Muscle layer of colon (tissue), 2 donors: ENCODE measurements at regions not wholly inside any gene's neighbourhood (a gene's known extent, or its start where the extent isn't known, plus 50 kb on each side); places are given as distances from the start of the nearest gene placed in this dataset.

Experiments
- H3K27ac ChIP-seq: one replicate; pipeline ENCODE4 v1.7.0; 2013; ENCODE audit warnings: low read depth, mild to moderate bottlenecking, low read length, moderate library complexity
- H3K27me3 ChIP-seq, 2 donors: one replicate each; pipeline ENCODE4 v1.7.0; 2013; ENCODE audit warnings: low read length in 2 of 2, mild to moderate bottlenecking in 2 of 2; ENCODE audit not compliant: insufficient read depth in 2 of 2, control insufficient read depth in 1 of 2
- H3K36me3 ChIP-seq: one replicate; pipeline ENCODE4 v1.7.0; 2013; ENCODE audit warnings: mild to moderate bottlenecking, low read length; ENCODE audit not compliant: insufficient read depth
- H3K4me1 ChIP-seq: one replicate; pipeline ENCODE4 v1.7.0; 2013; ENCODE audit warnings: mild to moderate bottlenecking, low read length; ENCODE audit not compliant: insufficient read depth
- H3K4me3 ChIP-seq, 2 donors: one replicate each; pipeline ENCODE4 v1.7.0; 2013; ENCODE audit warnings: low read length in 2 of 2, low read depth in 1 of 2, mild to moderate bottlenecking in 1 of 2, moderate library complexity in 1 of 2
- H3K9ac ChIP-seq: one replicate; pipeline ENCODE4 v1.7.0; 2013; ENCODE audit warnings: low read length
- H3K9me3 ChIP-seq: one replicate; pipeline ENCODE4 v1.7.0; 2013; ENCODE audit warnings: mild to moderate bottlenecking, low read length
- donor health status: abdominal sarcoma.
- donor health status: Adenocarcinoma of cecum.

DNA sequence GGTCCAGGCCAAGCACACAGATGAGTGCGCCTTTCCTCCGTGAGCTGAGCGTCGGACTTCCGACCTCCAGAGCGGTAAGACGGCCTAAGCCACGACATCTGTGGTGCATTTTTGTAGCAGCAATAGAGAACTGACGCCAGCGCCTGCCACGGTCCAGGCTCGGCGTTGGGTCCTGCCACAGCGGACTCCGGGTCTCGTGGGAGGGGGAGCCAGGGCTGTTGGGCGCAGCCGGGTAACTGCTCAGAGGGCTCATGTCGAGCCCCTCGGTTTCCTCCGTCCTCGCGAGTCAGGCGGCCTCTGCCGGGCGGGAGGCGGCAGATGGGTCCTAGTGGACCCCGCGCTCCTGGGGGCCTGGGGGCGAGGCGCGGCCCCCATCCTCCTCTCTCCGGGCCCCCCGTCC lies 216.1 kb downstream of the QKI start:
- H3K4me3 ChIP-seq = no peak overlapping the region
- H3K9ac ChIP-seq = no peak overlapping the region
- no peak overlapping the region for H3K27ac ChIP-seq
- no peaks in the 10 kb centered on the region for H3K4me1 ChIP-seq
- H3K27me3 ChIP-seq = peaks cover 0 to 14% of the 10 kb centered on the region in 2 donors
- H3K9me3 ChIP-seq = no peaks in the 10 kb centered on the region
- no peaks in the 10 kb centered on the region for H3K36me3 ChIP-seq

DNA sequence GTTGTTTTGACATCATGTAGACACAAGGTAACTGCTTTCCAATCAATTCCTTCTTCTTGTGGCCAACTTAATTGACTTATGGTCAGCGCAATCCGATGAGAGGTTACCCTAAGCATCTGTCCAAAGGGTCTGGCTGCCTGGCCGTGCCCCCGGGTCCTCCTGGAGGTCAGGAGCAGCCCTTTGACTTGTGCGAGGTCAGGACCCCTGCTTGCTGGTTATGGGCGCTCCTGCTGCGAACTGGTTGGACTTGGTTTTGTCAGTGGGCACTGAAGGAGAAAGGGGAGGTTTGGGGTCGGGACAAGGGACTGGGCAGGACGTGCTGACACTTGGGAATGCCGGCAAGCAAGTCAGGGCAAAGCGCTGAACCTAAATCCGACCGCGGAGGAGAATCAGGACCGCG lies 215.6 kb downstream of the QKI start:
- Histone ChIP-seq H3K27ac (no peak overlapping the region), H3K36me3 (no peaks in the 10 kb centered on the region), H3K27me3 (peaks cover 0 to 14% of the 10 kb centered on the region in 2 donors), H3K4me3 (no peak overlapping the region), H3K9ac (no peak overlapping the region), H3K9me3 (no peaks in the 10 kb centered on the region), H3K4me1 (no peaks in the 10 kb centered on the region)
